NCI-H1694 (cell line): ENCODE measurements at regions not wholly inside any gene's neighbourhood (a gene's known extent, or its start where the extent isn't known, plus 50 kb on each side); places are given as distances from the start of the nearest gene placed in this dataset.

ENCODE experiments used
- DNase-seq: peaks from one replicate; lab custom pipeline; 2025; lab: John Stamatoyannopoulos, UW

DNA sequence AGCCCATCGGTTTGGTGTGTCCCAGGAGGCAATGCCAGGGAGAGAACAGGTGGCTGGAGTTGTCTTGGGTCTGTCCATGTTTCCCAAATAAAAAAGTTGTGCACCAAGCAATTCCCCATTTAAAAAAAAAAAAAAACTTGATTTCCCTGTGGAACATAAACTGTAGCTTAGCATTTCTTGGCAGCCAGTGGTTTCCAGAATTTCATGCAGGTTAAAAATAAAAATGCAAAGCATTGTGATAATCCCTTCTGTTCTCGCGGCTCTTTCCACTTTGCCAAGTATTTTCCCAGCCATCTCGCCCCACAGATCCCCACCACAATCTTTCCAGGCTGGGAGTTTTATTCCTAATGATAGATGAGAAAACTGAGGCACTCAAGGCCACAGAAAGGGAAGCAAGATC lies 51.4 kb upstream of the MSX1 start:
- no peak for DNase-seq

DNA sequence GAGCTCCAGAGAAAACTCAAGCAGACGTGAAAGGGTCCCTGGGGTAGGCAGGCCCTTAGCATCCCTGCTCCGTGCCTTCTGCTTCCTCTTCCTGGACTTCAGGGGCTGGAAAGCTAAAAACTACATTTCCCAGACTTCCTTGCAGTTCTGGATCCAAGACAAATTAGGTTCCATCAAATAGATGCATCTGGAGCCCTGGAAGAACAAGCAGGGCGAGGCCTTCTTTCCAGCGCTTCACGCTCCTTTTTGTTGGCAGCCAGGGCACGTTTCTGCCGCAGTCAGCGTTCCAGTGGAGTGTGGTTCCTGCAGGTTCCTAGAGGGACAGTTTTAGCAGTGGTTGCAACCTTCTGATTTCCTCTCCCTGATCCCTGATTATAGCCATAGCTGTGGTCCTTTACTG lies 53.6 kb upstream of the MSX1 start:
- DNase-seq = no peak

DNA sequence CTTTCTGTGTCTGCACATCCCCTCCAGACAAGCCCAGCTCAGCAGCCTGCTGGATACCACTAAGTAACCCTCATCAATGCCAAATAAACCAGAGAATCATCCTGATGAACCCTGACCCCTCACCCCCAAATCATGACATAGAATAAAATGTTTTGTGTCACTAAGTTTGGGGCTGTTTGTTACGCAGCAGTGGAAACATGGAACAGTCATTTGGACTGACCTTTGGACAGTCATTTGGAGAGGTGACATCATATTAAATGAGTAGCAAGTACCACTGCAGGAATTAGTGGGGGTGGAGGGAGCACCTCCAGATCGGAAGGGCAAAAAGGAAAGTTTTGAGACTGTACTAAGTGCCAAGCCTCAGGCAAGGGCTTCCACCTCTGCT lies 55.6 kb upstream of the MSX1 start:
- DNase-seq = no peak

DNA sequence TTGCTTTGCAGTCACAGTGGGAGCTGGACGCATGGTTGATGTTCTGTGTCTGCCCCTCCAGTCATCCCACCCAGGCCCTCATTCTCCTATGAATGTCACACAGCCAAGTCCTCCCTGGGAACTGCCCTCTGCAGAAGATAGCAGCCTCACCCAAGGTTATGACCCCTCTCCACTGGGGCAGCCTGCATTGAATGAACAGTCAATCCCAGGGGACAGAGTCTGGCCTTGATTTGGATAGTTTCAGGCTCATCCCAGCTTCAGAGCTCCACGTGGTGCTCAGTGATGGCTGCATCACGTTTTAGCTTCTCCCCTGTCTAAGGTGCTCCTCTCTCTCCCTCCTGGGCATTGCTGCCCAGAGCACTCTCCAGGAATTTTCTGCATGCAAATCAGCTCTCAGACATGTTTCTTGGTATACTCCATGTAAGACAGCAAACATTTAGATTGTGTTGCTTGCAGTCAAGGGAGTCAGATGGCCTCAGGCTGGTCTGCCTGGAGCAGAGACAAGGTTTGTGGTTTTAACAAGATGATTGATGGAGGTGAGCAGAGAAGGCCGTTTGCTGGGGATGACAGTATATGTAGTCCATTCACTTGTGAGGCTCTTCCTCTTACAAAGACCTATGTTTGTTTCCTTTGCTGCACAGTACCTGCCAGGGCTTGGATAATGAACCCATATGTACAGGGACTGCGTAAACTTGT lies 56.1 kb upstream of the MSX1 start:
- no peak for DNase-seq

DNA sequence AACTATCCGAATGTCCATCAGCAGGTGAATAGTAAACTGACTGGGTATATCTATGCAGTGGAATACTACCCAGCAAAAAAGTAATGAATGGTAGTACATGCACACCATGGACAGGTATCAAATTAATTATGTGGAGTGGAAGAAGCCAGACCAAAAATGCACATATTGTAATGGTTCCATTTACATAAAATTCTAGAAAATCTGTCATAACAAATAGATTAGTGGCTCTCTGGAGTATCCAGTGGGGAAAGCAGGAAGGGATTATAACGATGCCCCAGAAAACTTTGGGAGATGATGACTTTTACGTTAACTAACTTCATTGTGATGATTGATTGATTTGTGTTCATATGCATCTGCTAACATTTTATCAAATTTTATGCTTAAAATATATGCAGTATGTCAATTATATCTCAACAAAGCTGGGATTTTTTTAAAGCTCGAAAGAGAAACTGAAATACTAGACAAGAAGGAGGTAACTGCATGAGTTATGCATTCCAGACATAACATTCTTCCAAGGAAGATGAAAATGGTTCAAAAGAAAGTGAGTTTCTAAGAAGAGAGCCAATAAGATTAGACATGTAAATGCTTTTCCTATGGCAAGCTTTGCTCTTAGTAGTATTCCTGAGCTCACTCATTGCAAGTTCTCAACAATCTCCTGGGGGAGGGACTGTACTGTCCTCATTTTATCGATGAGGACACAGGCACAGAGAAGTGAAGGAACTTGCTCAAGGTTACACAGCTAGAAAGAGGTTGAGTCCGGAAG lies 58.6 kb upstream of the MSX1 start:
- DNase-seq = no peak

DNA sequence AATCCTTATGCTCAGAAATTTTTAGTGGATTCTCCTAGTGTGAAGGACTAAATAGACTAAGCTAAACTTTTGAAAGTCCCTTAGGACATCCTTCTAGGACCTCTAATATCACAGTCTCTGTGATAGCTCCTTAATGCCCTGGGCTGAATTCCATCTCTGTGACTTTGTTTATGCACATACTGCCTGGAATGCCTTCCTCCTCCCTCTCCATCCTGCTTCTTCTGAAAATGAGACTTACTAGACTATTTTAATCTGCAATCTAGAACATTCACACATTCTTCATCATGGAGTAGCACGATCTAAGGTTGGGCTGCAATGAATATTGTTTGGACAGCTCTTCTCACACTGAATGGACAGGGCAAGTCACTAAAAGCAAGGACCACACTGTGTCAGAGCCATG lies 65.0 kb upstream of the MSX1 start:
- DNase-seq = no peak

DNA sequence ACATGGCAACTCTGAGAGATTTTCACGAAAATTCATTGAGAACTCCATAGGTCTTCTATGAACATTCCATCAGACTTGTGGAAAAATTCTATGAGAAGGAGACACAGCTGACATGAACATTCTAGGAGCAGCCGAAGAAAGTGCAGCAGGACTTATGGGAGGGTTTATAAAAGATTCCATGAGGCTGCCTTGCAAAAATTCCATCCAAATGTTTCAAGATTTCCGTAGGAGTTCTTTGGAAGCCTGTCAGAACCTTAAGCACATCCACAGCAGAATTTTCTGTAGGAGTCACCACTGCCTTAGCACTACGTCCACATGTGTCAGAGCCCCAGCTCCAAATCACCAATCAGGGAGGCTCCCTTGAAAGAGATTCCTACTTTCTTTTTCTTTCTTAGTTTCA lies 67.0 kb upstream of the MSX1 start:
- no peak for DNase-seq

DNA sequence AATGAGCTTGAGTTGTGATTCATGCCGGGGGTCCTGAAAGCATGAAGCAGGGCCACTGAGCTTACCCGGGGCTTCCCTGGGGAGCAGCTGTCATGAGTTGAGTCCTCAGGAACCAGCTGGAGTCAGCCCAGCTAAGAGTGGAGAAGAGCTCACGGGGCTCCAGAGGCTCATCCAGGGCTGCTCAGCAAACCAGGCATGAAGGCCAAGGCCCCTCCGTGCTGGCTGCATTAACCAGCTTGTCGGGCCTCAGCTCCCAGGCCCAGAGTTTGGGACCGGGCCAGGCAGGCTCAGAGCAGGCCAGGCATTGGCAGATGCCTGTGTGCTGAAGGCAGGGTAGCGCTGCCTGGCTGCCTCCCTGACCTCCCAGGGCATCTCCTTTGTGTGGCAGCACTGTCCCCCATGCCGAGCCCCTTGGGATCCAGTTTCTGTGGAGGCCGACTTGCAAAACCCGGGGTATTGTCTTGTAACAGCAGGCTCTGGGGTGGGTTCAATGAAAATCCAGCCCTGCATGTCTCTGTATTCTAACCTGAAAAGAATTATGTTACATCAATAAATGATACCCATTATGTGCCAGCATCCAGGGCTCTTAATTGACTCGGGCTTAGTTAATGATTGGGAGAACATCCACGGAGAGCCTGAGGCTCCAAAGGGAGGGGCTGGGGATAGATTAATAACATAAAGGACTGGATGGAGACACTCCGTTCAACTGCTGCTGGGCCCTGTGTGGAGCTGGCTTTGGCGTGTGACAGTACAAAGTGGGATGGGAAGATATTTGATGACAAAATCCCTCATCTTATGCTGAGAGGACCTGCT lies 68.0 kb upstream of the MSX1 start:
- DNase-seq = no peak

DNA sequence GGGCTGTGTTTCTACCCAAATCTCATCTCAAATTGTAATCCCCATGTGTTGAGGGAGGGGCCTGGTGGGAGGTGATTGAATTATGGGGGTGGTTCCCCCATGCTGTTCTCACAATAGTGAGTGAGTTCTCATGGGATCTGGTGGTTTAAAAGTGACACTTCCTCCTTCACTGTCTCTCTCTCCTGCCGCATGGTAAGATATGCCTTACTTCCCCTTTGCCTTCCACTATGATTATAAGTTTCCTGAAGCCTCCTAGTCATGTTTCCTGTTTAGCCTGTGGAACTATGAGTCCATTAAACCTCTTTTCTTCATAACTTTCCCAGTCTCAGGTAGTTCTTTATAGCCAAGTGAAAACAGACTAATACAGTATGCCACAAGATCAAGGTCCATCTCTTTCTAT lies 70.0 kb upstream of the MSX1 start:
- DNase-seq = no peak

DNA sequence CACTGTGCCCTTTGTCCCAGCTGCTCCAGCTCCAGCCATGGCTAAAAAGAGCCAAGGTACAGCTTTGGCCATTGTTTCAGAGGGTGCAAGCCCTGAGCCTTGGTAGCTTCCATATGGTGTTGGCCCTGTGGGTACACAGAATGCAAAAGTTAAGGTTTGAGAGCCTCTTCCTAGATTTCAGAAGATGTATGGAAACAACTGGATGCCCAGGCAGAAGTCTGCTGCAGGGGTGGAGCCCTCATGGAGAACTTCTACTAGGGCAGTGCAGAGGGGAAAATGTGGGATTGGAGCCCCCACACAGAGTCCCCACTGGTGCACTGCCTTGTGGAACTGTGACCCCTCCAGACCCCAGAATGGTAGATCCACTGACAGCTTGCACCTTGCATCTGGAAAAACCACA lies 70.9 kb upstream of the MSX1 start:
- DNase-seq = no peak

DNA sequence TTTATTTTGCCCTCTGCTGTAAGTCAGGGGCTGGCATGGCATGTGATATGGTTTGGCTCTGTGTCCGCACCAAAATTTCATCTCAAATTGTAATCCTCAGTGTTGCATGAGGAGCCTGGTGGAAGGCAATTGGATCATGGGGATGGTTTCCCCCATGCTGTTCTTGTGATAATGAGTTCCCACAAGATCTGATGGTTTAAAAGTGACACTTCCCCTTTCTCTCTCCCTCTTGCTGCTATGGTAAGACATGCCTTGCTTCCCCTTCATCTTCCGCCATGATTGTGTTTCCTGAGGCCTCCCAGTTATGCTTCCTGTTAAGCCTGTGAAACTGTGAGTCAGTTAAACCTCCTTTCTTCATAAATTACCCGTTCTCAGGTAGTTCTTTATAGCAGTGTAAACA lies 72.0 kb upstream of the MSX1 start:
- no peak for DNase-seq

DNA sequence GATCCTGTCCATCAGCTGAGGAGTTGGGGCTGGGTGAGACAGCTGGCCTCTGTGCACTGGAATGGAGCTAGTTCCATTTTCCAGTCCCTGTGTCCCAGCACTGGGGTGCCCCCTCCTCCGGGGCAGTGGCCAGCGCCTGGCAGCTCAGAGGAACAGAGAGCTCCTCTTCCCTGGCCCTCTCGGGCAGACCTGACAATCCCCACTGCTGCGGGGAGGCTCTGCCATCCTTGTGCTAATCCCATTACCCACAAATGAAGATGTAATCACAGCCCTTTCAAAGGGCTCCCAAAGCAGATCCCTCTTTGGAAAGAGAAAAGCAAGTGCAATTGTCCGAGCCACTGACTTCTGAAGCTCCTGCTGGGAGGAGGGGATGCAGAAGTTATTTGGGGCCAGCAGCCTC lies 75.1 kb upstream of the MSX1 start:
- DNase-seq = no peak

DNA sequence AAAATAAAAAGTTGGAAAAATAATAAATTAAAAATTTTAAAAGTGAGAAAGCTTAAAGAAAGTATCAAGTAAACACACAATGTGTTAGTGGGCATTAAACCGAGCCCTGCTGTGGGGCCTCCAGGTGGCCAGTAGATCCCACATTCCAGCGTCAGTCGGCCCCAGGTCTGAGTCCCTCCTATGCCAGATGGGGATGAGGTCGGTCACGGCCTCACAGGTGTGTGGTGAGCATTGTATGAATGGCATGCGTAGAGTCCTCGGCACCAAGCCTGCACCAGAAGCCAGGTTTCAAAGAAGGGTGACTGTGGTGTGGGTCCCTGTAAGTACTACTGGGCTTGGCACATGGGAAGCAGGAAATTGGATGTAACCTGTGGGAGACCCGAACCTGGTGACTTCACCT lies 75.6 kb upstream of the MSX1 start:
- DNase-seq = no peak

DNA sequence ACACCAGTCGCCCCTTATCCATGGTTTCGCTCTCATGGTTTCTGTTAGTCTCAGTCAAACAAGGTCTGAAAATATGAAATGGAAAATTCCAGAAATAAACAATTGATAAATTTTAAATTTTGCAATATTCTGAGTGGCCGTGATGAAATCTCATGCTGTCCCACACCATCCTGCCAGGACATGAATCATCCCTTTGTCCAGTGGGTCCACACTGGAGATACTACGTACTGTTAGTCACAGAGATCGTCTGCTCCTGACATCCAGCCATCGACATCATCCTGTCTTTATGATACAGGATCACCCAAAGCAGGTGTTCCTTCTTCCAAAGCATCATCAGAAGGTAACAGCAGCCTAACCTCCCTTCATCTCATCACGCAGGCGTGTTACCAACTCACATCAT lies 76.5 kb upstream of the MSX1 start:
- no peak for DNase-seq

DNA sequence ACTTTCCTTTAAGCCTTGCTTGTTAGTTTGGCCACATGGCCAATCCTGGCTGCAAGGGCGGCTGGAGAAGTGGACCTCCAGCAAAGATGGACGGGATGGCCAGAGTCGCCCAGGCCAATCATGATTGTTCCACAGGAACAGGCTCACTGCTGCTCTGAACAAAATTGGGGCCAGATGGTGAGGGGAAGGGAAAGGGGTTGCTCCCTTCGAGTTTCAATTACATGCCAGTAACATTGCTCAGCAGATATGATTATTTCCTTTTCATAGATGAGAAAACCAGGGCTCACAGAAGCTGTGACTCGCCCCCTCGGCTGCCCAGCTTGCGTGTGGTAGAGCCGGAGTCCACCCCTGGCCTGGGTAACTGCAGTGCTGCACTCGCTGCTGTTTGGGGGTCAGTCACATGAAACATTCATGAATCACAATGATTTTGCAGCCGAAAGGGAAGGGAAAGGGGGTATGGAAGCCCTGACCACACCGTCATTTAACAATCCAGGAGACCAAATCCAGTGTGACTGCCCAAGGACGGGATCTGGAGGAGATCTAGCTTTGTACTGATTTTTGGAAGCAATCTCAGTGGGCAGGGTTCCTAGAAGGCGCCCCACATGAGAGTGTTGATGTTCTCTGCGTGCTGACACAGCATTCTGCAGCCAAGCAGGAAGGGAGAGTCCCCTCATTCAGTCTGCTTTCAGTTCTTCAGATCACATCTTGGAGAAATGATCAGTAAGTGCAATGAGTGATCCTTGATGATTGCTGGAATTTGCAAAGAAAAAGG lies 77.3 kb upstream of the MSX1 start:
- DNase-seq = no peak

DNA sequence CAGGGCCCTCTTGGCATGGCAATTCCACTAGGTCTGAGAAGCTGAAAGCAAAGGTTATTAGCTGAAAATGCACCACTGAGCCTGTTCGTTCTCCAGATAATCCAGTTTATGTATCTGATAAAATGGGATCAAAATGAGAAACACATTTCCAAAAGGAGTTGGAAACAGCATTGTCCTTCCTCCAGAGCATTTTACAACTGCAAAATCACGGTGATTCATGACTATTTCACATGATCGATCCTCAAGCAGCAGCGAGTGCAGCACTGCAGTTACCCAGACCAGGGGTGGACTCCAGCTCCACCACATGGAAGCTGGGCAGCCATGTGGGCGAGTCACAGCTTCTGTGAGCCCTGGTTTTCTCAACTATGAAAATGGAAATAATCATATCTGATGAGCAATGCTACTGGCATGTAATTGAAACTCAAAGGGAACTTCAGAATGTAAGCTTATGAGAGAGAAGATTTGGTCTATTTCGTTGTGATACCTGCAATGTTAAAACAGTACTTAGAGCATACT lies 78.7 kb upstream of the MSX1 start:
- no peak for DNase-seq

DNA sequence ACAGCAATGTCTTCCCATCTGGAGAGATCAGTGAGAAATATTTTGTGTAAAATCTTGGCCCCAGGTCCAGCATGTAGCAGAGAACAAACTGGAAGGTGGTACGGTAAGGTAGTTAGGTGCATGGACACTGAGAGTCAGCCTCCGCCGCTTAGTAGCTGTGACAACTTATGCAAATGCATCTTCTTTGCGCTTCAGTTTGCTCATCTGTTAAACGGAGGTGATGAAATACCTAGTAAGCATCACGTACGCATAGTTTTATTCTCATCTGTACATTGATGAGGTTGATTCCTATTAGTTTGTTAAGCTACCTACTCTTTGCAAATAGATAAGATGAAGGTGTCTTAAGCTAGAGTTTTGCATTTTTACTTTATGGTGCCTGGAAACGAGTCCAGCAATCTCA lies 80.0 kb upstream of the MSX1 start:
- no peak for DNase-seq

DNA sequence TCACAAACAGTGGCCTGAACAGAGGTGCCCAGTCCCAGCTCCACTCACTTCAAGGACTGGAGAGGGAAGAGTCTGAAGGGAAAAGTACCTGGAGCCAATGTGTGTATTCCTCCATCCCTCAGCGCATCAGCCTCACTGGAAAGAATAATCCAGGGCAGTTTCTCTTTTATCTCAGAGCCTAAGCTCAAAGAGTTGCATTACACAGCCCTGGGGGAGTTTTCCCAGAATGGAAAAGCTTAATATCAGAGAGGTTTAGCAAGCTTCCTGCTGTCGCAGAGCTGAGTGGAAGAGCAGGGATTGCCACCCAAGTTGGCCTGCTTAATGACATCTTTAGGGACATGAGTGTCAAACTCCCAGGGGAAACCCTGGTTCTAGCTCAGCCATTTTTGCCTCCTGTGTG lies 80.4 kb upstream of the MSX1 start:
- DNase-seq = no peak

DNA sequence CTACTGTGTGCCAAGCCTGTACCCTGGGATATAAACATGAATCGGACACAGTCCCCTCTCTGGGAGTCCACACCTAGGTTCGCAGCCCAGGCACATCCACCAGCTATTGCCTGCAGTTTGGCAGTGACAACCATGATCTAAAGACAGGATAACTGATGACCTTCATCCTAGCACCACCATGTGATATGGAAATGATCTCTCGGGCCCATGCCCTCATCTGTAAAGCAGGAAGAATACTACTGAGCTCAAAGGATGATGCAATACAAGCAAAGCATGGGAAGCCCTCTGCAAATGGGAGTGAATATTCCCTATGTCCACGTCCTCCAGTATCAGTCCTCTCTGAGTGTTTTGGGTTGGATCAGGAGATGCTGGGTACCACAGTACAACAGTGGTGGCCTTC lies 80.9 kb upstream of the MSX1 start:
- DNase-seq = no peak

DNA sequence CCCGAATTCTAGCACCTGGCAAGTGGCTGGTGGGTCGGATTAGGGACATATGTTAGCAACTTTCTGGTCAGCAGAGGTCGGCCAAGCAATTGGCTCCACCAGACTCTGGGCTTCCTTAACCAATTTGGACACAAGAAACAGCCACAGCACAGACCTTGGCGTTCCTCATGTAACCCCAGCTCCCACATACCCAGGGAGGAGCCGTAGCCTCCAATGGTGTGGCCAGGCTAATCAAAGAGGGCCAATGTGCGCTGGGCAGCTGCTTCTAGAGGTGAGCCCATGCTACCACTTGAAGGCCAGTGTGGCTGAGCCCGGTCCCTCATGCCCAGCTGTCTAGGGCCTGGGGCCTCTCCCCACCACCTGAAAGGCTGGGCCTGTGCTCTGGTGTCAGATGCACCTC lies 82.5 kb upstream of the MSX1 start:
- DNase-seq = no peak

DNA sequence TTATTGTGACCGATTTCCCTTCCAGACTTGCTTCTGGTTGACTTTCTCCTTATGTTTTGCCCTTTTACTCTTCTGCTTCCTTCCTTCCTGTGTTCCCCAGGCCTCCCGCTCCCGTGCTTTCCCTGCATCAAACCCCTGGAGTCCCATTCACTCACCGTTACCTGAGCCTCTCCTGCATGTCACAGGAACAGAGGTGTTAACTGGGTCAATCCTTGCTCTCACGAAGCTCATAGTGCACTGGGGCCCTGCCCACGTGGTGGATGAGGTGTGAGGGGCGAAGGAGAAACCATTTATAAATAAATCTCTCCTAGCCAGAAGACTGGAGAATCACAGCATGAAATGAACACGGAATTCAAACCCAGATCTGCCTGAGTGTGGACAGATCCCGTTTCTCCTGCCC lies 83.1 kb upstream of the MSX1 start:
- DNase-seq = no peak

DNA sequence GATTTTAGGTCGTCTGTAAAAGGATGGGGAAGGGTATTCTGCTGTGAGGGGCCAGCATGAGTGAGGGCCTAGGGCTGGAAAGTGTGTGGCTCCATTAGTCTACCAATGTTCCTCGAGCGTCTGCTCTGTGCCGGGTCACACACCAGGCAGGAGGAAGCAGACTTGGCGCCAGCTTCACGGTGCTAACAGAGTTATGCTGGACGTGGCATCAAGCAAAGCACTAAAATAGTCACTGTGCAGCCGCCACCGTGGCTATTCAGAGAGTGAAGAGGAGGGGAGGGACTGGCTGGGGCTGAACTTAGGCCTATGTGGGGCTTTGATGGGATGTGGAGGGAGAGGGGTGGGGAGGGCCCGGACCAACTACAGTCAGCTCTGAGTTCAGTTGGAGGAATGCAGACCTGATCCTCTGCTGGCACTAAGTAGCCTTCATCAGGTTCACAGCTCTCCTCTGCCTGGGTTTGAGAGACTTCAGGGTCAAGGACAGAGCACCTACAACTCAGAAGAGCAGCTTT lies 83.9 kb upstream of the MSX1 start:
- DNase-seq = no peak
